ENCODE measurements at regions not wholly inside any gene's neighbourhood (a gene's known extent, or its start where the extent isn't known, plus 50 kb on each side); places are given as distances from the start of the nearest gene placed in this dataset.

DNA sequence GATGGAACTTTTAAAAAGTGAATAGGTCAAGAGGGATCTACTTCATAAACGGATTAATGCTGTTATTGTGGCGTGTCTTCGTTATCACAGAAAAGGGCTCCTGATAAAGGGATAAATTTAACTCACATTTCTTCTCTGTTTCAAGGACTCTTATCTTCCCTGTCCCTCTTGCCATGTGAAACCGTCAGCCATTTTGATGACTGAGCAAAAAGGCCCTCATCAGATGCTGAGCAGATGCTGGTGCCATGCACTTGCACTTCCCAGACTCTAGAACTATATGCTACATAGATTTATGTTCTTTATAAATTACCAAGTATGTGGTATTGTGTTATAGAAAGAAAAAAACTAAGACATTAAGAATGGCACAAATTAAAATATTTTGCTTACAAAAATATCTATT is 1011.8 kb upstream of the GBE1 start:
- in situ Hi-C loops (cut with HindIII; ENCODE audit: low sequenced_read_pairs): no loop called here

DNA sequence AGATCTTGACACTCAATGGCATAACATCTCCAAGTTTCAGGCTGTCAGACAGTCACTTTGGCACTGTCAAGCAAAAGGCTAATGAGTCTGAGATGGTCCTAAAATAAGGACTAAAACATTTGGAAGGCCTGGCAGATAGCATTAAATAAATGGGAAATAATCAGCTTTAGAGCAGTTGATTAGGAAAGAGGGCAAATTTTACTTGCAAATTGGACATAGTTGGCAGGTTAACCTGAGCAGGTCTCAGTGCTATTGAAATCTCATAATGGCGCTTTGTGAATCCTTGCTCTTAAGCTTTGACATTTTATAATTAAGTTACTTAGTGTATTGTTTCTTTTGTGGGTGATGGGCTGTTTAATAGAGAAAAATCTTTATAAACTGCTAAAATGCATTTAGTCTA is 1003.1 kb upstream of the GBE1 start:
- in situ Hi-C loops (cut with HindIII; ENCODE audit: low sequenced_read_pairs): no loop called here

DNA sequence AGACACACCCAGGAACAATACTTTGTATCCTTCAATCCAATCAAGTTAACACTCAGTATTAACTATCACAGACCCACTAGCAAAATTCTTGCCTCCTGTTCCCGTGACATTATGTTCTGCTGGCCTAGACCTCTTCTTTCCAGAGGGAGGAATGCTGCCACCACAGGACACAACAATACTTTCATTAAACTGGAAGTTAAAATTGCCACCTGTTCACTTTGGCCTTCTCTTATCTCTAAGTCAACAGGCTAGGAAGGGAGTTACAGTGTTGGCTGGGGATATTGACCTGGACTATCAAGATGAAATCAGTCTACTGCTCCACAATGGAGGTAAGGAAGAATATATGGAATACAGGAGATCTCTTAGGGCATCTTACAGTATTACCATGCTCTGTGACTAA is 1000.4 kb upstream of the GBE1 start:
- in situ Hi-C loops (cut with HindIII; ENCODE audit: low sequenced_read_pairs): no loop called here

DNA sequence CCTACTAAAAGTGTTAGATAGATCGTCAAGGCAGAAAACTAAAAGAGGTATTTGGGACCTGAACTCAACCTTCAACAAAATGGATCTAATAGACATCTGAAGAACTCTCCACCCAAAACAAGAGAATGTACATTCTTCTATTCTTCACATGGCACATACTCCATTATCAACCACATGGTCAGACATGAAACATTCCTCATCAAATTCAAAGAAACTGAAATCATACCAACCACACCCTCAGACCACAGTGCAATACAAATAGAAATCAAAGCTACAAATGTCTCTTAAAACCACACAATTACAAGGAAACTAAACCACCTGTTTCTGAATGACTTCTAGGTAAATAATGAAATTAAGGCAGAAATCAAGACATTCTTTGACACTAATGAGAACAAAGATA is 984.1 kb upstream of the GBE1 start:
- in situ Hi-C loops (cut with HindIII; ENCODE audit: low sequenced_read_pairs): no loop called here

DNA sequence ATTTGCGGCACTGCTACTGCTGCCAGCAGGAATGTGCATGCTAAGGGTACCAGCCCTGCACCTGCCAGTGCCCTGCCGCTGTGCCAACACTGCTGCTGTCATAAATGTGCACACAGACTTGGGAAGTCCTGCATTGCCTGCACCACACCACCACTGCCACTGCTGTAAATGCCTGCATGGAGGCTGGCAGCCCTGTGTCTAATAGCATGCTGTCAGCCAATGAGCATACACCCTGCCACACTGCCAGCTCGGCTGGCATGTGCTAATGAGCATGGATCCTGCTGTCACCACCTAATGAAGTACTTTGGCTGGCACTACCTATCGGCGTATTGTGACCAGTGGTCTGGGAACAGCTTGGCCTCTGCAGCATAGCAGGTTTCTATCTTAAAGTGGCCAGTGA is 981.8 kb upstream of the GBE1 start:
- in situ Hi-C loops (cut with HindIII; ENCODE audit: low sequenced_read_pairs): no loop called here

DNA sequence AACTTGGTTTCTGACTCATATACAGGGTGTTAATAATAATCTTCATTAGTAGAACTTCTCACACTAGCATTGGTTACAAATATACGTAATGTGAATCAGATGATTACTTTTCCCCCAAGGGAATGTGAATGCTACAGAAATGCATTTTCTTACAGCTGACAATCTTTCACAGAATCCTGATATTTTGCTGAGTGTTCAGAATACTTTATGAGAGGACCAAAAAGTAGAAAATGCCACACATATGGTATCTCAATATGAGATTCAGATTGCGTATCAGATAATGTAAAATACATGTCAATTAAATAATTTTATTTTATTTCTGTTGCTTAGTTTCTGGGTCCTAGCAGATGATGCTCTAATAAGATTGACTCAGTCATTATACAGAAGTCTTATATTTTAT is 979.9 kb upstream of the GBE1 start:
- in situ Hi-C loops (cut with HindIII; ENCODE audit: low sequenced_read_pairs): no loop called here

DNA sequence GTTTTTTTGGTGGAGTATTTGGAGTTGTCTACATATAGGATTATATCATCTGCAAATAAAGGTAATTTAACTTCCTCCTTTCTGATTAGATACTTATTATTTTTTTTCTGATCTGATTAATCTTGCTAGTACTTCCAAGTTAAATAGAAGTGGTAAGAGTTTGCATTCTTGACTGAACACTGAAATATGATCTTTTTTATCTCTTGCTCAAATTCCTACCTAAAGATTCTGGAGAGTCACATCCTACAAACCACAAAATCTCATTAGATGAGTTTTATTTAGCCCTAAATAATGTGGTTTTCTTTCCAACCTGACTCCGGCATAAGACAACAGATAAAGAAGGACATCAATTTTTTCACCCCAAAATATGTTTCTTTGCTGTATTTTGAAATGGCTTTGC is 977.9 kb upstream of the GBE1 start:
- in situ Hi-C loops (cut with HindIII; ENCODE audit: low sequenced_read_pairs): no loop called here

DNA sequence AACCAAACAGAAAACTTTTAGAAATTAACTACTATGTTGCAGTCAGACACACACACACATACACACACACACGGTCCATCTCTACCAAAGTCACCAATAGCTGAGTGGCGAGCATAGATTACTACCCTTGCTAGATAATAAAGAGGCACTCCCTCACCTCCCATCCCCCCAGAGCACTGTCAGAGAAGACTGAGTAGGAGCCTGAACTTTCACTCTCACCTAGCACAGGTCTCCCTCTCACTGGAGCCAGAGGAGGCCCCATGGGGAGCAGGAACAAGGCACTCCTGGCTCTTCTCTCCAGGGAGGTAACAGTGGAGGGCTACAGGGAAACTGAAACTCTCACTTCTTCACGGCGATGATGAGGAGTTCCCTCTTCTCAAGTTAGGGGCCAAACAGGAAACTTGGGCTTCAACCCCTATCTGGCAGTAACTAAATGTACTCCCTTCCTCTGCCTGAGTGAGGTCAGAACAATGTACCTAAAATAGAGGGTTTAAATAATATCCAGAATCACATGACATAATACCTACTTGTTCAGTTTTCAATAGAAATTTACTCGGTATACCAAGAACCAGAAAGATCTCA is 975.3 kb upstream of the GBE1 start:
- in situ Hi-C loops (cut with HindIII; ENCODE audit: low sequenced_read_pairs): no loop called here

DNA sequence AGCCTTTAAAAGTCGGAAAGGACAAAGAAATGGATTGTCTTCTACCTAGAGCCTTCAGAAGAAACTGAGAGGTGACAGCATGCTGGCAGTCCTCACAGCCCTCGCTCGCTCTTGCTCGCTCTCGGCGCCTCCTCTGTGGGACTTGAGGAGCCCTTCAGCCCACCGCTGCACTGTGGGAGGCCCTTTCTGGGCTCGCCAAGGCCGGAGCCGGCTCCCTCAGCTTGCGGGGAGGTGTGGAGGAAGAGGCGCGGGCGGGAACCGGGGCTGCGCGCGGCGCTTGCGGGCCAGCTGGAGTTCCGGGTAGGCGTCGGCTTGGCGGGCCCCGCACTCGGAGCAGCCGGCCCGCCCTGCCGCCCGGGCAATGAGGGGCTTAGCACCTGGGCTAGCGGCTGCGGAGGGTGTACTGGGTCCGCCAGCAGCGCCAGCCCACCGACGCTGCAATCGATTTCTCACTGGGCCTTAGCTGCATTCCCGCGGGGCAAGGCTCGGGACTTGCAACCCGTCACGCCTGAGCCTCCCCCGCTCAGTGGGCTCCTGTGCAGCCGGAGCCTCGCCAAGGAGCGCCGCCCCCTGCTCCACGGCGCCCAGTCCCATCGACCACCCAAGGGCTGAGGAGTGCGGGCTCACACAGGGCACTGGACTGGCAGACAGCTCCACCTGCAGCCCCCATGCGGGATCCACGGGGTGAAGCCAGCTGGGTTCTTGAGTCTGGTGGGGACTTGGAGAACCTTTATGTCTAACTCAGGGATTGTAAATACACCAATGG is 953.8 kb upstream of the GBE1 start:
- in situ Hi-C loops (cut with HindIII; ENCODE audit: low sequenced_read_pairs): no loop called here

DNA sequence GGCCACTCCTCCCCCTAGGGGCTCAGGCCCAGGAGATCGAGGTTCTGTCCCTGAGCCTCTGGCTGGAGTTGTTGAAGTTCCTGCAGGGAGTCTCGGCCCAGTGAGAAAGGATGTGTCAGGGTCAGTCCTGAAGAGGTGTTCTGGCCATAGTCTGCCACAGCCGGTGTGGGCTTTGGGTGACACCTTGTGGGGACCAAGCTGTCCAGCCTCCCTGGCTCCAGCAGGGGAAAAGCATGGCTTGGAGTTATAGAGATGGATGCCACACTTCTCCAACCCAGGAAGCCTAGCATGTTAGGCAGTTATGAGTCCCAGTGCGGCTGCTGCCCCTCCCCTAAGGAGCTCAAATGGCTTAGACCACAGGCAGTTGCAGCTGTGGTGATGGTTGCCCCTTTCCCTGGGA is 945.6 kb upstream of the GBE1 start:
- in situ Hi-C loops (cut with HindIII; ENCODE audit: low sequenced_read_pairs): no loop called here

DNA sequence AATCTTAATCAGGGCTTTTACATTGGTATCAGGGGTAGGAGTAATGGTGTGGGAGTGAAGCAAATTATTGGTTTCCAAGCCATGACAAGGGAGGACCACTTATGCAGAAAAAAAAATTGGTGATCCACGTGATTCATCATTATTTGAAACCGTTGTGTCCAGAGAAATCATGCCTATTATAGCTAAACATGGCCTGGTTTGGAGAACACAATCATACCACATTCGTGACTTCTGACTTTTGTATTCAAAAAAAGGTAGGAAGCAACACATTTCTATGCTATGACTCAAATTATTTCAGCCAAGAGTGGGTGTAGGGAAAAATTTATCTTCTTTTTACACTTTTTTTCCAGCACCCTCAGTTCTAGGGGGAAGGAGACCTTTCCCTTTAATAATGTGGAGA is 924.3 kb upstream of the GBE1 start:
- in situ Hi-C loops (cut with HindIII; ENCODE audit: low sequenced_read_pairs): no loop called here

DNA sequence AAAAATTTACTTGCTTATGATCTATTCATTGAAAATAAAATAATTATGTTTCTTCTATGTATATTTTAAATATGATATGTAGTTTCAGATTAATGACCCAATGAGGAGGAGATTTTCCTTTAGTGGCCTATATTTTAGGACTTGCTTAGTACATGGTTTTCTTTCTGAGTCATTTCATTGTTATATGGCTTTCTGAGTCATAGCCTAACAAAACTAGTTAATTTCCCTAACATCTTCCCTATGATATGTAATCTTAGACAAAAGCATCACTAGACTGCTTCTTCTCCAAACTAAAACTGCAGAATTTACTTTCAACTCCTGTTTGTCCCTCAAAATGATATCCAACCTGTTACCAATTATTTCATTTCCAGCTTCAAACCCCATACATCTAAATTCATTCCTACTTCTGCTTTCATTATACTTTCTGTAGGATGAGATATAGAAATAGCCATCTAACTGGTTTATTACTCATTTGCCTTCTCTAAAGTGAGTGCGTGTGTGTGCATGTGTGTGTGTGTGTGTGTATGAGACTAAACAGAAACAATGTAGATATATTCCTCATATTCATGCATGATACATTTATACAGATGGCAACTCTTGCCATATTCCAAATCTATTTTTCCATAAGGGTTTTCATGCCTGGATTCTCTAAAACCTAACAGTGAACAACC is 915.0 kb upstream of the GBE1 start:
- in situ Hi-C loops (cut with HindIII; ENCODE audit: low sequenced_read_pairs): no loop called here

DNA sequence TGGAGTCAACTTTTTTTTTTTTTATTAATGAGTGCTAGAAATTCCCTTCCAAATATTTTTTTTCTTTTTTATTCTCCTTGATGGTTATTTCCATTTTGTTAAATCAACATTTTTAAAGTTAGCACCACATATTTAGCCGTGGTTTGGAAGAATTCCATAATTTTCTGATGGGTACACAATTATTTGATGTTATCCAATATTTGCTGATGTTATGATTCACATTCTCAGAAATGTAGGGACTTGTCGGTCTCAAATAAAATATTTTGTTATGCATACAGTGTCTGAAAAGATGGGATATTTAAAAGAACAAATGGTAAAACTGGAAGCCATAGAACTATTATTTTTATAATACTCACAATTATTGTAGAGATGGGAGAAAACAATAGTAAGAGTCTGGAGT is 911.5 kb upstream of the GBE1 start:
- in situ Hi-C loops (cut with HindIII; ENCODE audit: low sequenced_read_pairs): no loop called here

DNA sequence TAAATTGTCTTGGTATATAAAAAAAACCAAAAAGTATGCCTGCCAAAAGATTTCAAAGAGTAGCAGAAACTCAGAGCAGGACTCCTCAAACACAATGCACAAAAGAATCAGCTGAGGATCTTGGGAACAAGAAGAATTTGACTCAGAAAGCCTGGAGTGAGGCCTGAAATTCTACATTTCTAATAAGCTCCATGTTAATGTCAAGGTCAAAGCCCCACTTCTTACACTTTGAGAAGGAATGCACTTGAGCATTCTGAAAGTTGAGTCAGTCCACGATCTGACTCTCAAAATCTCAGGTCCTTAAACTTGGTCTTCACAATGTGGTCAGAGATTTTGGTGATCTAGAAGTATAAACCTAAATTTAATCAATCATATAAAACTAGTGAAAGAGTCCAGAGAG is 910.0 kb upstream of the GBE1 start:
- in situ Hi-C loops (cut with HindIII; ENCODE audit: low sequenced_read_pairs): no loop called here

DNA sequence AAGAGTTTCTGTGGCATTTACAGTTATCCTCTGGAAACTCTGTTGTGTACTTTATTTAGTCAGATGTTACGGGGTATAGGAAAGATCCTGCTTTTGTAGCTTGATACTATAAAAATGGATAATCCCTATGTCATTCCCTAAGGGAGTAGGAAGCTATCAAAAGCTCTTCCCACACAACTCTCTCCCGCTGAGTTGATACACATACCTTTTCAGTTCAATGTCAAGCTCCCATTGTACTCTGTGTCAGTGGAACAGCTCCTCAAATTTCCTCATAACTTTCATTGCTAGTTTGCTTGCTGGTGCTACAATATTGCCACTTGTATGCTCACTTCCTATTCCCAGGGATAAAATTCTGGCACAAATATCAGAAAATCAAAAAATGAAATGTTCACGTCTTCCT is 893.3 kb upstream of the GBE1 start:
- in situ Hi-C loops (cut with HindIII; ENCODE audit: low sequenced_read_pairs): no loop called here

DNA sequence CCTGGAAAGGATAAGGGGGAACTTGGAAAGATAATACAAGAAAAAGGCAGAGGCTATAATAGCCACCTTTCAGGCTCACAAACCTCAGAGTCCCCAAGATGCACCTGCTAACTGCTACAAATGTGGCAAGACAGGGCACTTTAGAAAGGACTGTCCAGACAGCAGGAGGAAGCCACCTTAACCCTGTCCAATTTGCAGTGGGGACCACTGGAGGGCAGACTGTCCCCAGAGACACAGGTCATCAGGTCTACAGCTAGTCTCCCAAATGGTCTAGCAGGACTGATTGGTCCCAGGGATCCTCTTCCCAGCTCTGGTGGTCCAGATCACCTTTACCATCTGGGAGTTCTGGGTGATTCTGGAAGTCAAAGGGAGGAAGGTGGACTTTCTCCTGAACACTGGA is 882.5 kb upstream of the GBE1 start:
- in situ Hi-C loops (cut with HindIII; ENCODE audit: low sequenced_read_pairs): no loop called here

DNA sequence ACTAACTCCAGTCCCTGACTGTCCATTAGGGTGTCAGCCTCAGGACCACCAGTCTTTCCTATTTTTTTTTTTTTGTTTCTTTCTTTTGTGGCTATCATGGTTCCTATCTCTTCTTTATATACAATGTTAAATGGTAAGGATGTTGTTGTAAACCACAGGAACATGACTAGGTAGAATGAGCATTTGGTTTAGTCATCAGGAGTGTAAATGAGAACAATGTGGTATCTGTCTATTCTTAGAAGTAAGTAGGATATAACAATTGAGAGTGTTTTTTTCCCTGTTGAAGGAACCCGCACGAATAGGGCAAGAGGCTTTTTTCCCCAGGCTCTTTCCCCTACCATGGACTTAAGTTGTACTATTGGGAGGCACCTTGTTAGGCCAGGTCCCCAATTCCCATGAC is 880.3 kb upstream of the GBE1 start:
- in situ Hi-C loops (cut with HindIII; ENCODE audit: low sequenced_read_pairs): no loop called here

DNA sequence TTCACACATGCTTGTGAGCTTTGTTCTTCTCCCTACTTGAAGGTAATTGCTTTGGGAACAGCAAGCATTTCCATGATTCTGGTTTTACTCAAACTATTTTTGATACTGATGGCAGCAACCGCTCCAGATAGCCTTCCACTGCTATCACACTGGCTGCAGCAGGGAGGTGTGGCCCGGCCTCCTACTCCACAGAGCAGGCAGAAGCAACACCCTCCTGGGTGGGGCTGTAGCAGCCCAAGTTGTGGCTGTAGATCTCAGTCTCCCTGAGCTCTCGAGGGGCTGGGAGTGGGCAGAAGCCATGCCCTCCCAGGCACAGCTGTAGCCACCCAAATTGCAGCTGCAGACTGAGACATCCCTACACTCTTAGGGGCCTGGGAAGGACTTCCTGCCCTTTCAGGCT is 878.8 kb upstream of the GBE1 start:
- in situ Hi-C loops (cut with HindIII; ENCODE audit: low sequenced_read_pairs): no loop called here

DNA sequence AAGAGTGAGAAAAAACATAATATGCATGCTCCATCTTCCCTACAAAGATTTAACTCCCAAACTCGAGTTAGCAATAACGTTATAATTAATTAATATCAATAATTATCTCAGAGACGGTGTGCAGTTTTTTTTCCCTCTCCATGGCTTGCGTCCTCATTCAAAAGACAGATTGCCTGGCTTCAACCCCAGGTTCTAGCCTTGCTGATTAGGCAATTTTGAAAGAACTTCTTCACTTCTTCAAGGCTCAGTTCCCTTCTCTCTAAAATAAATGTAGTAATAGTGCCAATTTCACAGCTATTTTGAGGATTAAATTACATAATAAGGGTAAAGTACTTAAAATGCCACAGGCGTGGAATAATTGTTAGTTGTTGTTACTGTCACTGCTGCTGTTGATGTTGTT is 876.1 kb upstream of the GBE1 start:
- in situ Hi-C loops (cut with HindIII; ENCODE audit: low sequenced_read_pairs): no loop called here

DNA sequence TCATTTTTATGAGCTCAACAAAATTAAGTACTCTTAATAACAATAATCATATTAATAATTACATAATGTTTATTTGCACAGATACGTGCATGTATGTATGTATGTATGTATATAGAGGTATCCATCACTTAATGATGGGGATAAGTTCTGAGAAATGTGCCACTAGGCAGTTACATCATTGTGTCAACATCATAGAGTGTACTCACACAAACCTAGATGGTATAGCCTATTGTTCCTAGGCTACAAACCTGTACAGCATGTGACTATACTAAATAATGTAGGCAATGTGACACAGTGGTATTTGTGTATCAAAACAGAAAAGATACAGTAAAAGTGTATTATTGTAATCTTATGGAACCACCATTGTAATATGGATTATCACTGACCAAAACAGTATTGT is 874.7 kb upstream of the GBE1 start:
- in situ Hi-C loops (cut with HindIII; ENCODE audit: low sequenced_read_pairs): no loop called here

DNA sequence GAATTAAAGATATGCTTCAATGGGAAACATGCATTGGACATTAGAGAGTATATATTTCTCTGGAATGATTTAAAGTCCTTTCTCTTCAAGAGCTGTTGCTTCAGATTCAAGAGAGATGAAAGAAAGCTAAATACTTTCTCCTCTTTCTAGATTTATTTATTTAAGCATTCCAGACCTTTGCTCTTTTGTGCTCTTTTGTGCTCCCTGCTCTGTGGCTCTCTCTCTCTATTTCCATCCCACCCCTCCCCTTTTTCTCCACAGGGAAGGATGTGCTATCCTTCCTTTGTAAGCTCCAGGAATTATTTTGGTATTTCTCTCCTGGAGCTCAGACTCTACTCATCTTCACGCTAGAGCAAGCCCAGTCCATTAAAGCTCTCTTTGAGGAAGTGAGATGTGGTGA is 871.9 kb upstream of the GBE1 start:
- in situ Hi-C loops (cut with HindIII; ENCODE audit: low sequenced_read_pairs): no loop called here

DNA sequence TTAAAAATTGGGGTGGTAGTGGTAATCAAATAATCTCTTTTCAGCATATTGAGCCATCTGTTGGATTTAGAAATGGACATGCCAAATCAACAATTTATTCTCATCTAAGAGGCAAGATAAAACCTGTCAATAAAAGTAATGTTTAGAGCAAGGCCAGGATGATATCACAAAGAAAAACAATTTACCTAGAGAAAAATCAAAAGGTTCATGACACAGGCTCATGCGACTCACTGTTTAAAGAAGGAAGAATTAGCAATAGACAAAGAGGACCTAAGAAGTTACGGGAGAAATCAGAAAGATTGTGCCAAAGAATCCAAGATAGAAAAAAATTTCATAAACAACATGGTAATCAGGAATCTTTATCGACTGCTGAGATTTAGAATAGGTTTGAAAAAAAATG is 868.5 kb upstream of the GBE1 start:
- in situ Hi-C loops (cut with HindIII; ENCODE audit: low sequenced_read_pairs): no loop called here

All from DLD1 (cell line).